ENCODE measurements at regions not wholly inside any gene's neighbourhood (a gene's known extent, or its start where the extent isn't known, plus 50 kb on each side); places are given as distances from the start of the nearest gene placed in this dataset.

DNA sequence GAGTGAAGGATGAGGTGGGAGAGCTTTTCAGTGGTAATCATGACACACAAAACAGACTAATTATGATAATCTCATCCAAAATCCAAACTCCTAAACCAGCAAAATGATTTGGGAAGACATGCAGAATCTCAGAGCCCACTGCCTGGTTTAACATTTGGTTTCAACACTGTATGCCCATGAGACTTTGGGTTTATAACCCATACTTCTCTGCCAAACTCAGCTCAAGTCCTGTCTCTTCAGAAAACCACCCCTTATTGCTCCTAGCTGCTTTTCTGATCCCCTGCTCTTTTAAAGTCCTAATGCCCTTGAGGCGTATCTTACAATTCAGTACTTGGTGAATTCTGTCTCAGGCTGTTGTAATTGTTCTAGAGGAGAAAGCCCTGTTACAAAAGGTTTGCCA is 593.0 kb upstream of the ID2 start:
- CTCF ChIA-PET, result no interaction called here
- POLR2A ChIA-PET, result no interaction called here
- no peak for ATAC-seq
- Mint-ChIP-seq H3K36me3 (ENCODE audit: low read depth) (no peaks in the 10 kb centered on the region), H3K27me3 (no peaks in the 10 kb centered on the region), H3K9me3 (no peaks in the 10 kb centered on the region), H3K27ac (no peak overlapping the region), H3K4me3 (no peak overlapping the region), H3K4me1 (ENCODE audit: low read depth) (no peaks in the 10 kb centered on the region)
- intact Hi-C loops (cut with micrococcal nuclease), result no loop called here
- TF ChIP-seq, protein P1, sequence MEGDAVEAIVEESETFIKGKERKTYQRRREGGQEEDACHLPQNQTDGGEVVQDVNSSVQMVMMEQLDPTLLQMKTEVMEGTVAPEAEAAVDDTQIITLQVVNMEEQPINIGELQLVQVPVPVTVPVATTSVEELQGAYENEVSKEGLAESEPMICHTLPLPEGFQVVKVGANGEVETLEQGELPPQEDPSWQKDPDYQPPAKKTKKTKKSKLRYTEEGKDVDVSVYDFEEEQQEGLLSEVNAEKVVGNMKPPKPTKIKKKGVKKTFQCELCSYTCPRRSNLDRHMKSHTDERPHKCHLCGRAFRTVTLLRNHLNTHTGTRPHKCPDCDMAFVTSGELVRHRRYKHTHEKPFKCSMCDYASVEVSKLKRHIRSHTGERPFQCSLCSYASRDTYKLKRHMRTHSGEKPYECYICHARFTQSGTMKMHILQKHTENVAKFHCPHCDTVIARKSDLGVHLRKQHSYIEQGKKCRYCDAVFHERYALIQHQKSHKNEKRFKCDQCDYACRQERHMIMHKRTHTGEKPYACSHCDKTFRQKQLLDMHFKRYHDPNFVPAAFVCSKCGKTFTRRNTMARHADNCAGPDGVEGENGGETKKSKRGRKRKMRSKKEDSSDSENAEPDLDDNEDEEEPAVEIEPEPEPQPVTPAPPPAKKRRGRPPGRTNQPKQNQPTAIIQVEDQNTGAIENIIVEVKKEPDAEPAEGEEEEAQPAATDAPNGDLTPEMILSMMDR (IDR thresholded peaks at IDR 0.05), result no peak
- no peak for DNase-seq

DNA sequence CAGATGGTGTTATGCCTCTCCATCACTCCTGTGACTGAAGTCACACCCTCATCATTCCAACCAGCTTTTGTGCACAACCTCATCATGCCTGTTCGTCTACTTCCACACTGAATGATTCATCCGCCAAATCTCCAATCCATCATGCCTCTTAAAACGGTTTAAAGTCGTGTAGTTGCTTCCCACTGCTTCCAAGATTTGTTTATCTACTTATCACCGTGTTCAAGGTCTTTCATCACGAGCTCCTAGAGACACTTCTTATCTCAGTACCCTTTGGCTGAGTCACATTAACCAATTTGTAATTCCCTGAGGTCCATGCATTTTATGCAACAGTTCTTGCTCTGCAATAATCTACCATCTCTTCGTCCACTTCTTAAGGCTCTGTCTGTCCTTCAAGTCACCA is 592.3 kb upstream of the ID2 start:
- H3K4me1 Mint-ChIP-seq (ENCODE audit: low read depth), result no peaks in the 10 kb centered on the region
- DNase-seq (no peak), ATAC-seq (no peak)
- no peaks in the 10 kb centered on the region for H3K36me3 Mint-ChIP-seq (ENCODE audit: low read depth)
- no peaks in the 10 kb centered on the region for H3K27me3 Mint-ChIP-seq
- H3K9me3 Mint-ChIP-seq, result no peaks in the 10 kb centered on the region
- POLR2A ChIA-PET, result no interaction called here
- no peak overlapping the region for H3K27ac Mint-ChIP-seq
- TF ChIP-seq, protein P1 (IDR thresholded peaks at IDR 0.05), result no peak
- intact Hi-C loops (cut with micrococcal nuclease), result no loop called here
- CTCF ChIA-PET, result no interaction called here
- no peak overlapping the region for H3K4me3 Mint-ChIP-seq

DNA sequence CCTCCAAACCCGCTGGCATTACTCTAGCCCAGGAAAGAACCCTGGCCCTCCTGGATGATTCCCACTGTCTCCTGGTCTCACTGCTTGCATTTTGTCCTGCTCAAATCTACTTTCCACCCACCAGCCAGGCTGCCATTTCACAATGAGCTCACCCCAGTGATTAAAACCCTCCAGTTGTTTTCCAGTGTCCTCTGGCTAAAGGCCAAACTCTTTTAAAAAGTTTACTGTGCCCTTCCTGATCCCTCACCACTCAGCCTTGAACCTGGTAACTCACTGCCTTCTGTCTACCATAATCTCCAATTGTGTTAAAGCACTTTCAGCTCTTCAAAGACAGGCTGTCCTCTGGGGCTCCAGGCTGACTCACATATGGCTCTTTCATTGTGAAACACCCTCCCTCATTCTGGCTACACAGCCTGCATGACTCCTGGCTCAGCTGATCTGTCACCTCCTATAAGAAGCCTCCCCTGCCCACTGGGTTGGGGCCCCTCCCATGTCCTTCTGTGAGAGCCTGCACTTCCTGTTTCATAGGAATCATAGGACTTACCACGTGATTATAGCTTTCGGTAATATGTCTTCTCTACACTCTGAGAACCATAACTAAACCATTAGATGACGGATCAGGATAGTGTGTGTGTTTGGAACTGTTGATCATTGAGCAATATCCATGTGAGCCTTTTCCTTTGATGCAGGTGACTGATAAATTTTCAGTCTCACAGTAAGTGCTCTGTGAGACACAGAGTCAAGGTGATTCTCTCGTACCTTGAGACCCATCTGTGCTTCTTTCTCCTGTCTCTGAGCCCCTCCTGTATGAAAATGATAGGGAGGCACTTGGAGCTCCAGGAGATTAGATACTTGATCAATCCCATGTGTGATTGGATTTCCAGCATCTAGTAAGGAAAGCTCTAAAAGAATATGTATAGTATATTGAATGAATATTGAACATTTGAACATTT is 590.8 kb upstream of the ID2 start:
- POLR2A ChIA-PET, result no interaction called here
- CTCF ChIA-PET, result no interaction called here
- peak; percentile 100 for ATAC-seq
- no peak overlapping the region for H3K27ac Mint-ChIP-seq
- H3K27me3 Mint-ChIP-seq, result no peaks in the 10 kb centered on the region
- H3K36me3 Mint-ChIP-seq (ENCODE audit: low read depth), result no peaks in the 10 kb centered on the region
- H3K4me1 Mint-ChIP-seq (ENCODE audit: low read depth), result no peaks in the 10 kb centered on the region
- no peaks in the 10 kb centered on the region for H3K9me3 Mint-ChIP-seq
- intact Hi-C loops (cut with micrococcal nuclease), result no loop called here
- TF ChIP-seq, protein P1 (IDR thresholded peaks at IDR 0.05), result no peak
- H3K4me3 Mint-ChIP-seq, result no peak overlapping the region
- DNase-seq, result peak; percentile 86

DNA sequence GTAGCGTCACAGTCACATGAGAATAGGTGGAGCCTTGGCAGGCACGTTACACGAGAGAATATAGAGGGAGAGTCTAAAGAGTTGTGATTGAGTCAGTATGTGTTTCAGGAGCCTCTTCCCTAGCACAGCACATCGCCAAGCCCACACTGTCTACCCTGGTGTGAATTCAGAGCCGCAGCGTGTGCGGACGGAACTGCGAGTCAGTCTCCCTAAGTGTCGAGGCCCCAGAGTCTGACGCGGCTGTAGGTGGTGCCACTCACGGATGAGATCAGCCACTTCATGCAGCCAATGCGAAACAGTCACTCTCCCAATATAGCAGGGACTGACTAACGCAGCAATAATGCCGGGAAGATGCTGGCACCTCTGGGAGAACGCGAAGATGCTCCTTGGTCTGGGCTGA is 587.3 kb upstream of the ID2 start:
- intact Hi-C loops (cut with micrococcal nuclease), result no loop called here
- ATAC-seq (no peak), DNase-seq (no peak)
- Mint-ChIP-seq H3K27ac (no peak overlapping the region), H3K4me3 (no peak overlapping the region), H3K27me3 (no peaks in the 10 kb centered on the region), H3K4me1 (ENCODE audit: low read depth) (no peaks in the 10 kb centered on the region), H3K9me3 (no peaks in the 10 kb centered on the region), H3K36me3 (ENCODE audit: low read depth) (no peaks in the 10 kb centered on the region)
- ChIA-PET POLR2A (no interaction called here), CTCF (no interaction called here)
- TF ChIP-seq, protein P1 (IDR thresholded peaks at IDR 0.05), result no peak

GRCh38 chr2:8095978-8096377 is 585.9 kb upstream of the ID2 start:
- Mint-ChIP-seq H3K36me3 (ENCODE audit: low read depth) (no peaks in the 10 kb centered on the region), H3K27ac (no peak overlapping the region), H3K27me3 (no peaks in the 10 kb centered on the region), H3K4me1 (ENCODE audit: low read depth) (no peaks in the 10 kb centered on the region), H3K9me3 (no peaks in the 10 kb centered on the region), H3K4me3 (no peak overlapping the region)
- no peak for ATAC-seq
- TF ChIP-seq, protein P1 (IDR thresholded peaks at IDR 0.05), result no peak
- CTCF ChIA-PET, result no interaction called here
- intact Hi-C loops (cut with micrococcal nuclease), result no loop called here
- POLR2A ChIA-PET, result no interaction called here
- no peak for DNase-seq
